ENCODE measurements at regions not wholly inside any gene's neighbourhood (a gene's known extent, or its start where the extent isn't known, plus 50 kb on each side); places are given as distances from the start of the nearest gene placed in this dataset.

- no peak for TF ChIP-seq PAX5 (IDR thresholded peaks at IDR 0.05; ENCODE audit: insufficient read depth, low read length, severe bottlenecking)
- TF ChIP-seq TAF1 (IDR thresholded peaks at IDR 0.05; ENCODE audit: low read depth, low read length), result no peak
- no peak for TF ChIP-seq POLR2A (IDR thresholded peaks at IDR 0.05; ENCODE audit: low read depth, low read length)
- no peak for TF ChIP-seq POLR2AphosphoS5 (IDR thresholded peaks at IDR 0.05; ENCODE audit: low read depth, low read length)
Measured at GRCh38 chr2:240335061-240335460, 100.4 kb upstream of the GPC1 start.
